SH-SY5Y (cell line): ENCODE measurements at regions not wholly inside any gene's neighbourhood (a gene's known extent, or its start where the extent isn't known, plus 50 kb on each side); places are given as distances from the start of the nearest gene placed in this dataset.

ENCODE experiments used
- GATA2 ChIP-seq: IDR thresholded peaks from 2 replicates; pipeline ENCODE4 v1.6.1; 2011; ENCODE audit warnings: mild to moderate bottlenecking, low read depth, low read length
- GATA3 ChIP-seq: IDR thresholded peaks from 2 replicates; pipeline ENCODE4 v1.6.1; 2011; ENCODE audit warnings: low read depth, mild to moderate bottlenecking, low read length, moderate library complexity

- TF ChIP-seq GATA3 (no peak), GATA2 (no peak)
These were observed 229.2 kb downstream of the EPM2A start for GRCh38 chr6:145506136-145506535.

GRCh38 chr6:145506565-145506964 is 228.8 kb downstream of the EPM2A start:
- TF ChIP-seq GATA2 (no peak), GATA3 (no peak)

GRCh38 chr6:145507239-145507638 is 228.1 kb downstream of the EPM2A start:
- TF ChIP-seq GATA2 (no peak), GATA3 (no peak)

GRCh38 chr6:145508107-145508506 is 227.2 kb downstream of the EPM2A start:
- TF ChIP-seq GATA3 = no peak
- no peak for TF ChIP-seq GATA2

GRCh38 chr6:145517492-145517891 is 217.8 kb downstream of the EPM2A start:
- TF ChIP-seq GATA3 (no peak), GATA2 (no peak)

- TF ChIP-seq GATA2 (no peak), GATA3 (no peak)
These were observed 210.3 kb downstream of the EPM2A start for GRCh38 chr6:145525038-145525437.

GRCh38 chr6:145529582-145529981 is 205.7 kb downstream of the EPM2A start:
- TF ChIP-seq GATA2 = no peak
- TF ChIP-seq GATA3 = no peak

GRCh38 chr6:145530454-145530853 is 204.9 kb downstream of the EPM2A start:
- TF ChIP-seq GATA3 = no peak
- no peak for TF ChIP-seq GATA2

GRCh38 chr6:145531032-145531431 is 204.3 kb downstream of the EPM2A start:
- TF ChIP-seq GATA2 = no peak
- no peak for TF ChIP-seq GATA3

- TF ChIP-seq GATA3 (no peak), GATA2 (no peak)
These were observed 203.5 kb downstream of the EPM2A start for GRCh38 chr6:145531822-145532221.

GRCh38 chr6:145532361-145532760 is 203.0 kb downstream of the EPM2A start:
- no peak for TF ChIP-seq GATA2
- no peak for TF ChIP-seq GATA3

- no peak for TF ChIP-seq GATA2
- TF ChIP-seq GATA3 = no peak
These were observed 200.3 kb downstream of the EPM2A start for GRCh38 chr6:145534989-145535388.

GRCh38 chr6:145538989-145539388 is 196.3 kb downstream of the EPM2A start:
- no peak for TF ChIP-seq GATA3
- TF ChIP-seq GATA2 = no peak

- TF ChIP-seq GATA2 (no peak), GATA3 (no peak)
These were observed 195.5 kb downstream of the EPM2A start for GRCh38 chr6:145539831-145540230.

- TF ChIP-seq GATA3 (no peak), GATA2 (no peak)
These were observed 194.6 kb downstream of the EPM2A start for GRCh38 chr6:145540741-145541140.

- TF ChIP-seq GATA3 = no peak
- TF ChIP-seq GATA2 = no peak
These were observed 191.3 kb downstream of the EPM2A start for GRCh38 chr6:145544041-145544440.
